HG03565 (cell line): ENCODE measurements at regions not wholly inside any gene's neighbourhood (a gene's known extent, or its start where the extent isn't known, plus 50 kb on each side); places are given as distances from the start of the nearest gene placed in this dataset.

Source experiments
- ATAC-seq: cut with Tn5 transposase; IDR thresholded peaks from one replicate; pipeline ENCODE4 v1.9.1; 2021; ENCODE audit warnings: mild to moderate bottlenecking, moderate library complexity; ENCODE audit not compliant: unreplicated experiment

- no peak for ATAC-seq
These were observed 510.7 kb downstream of the RIT2 start for GRCh38 chr18:42604820-42605219.

- ATAC-seq = no peak
These were observed 508.5 kb downstream of the RIT2 start for GRCh38 chr18:42606886-42607495.

GRCh38 chr18:42611134-42611533 lies 504.4 kb downstream of the RIT2 start:
- ATAC-seq = no peak

GRCh38 chr18:42614619-42615293 lies 500.7 kb downstream of the RIT2 start:
- no peak for ATAC-seq

GRCh38 chr18:42617221-42617620 lies 498.3 kb downstream of the RIT2 start:
- no peak for ATAC-seq

- no peak for ATAC-seq
These were observed 495.7 kb downstream of the RIT2 start for GRCh38 chr18:42619771-42620170.

- ATAC-seq = no peak
These were observed 494.8 kb downstream of the RIT2 start for GRCh38 chr18:42620657-42621056.

- ATAC-seq = no peak
These were observed 491.6 kb downstream of the RIT2 start for GRCh38 chr18:42623935-42624334.

GRCh38 chr18:42632801-42633200 lies 482.7 kb downstream of the RIT2 start:
- ATAC-seq = no peak

GRCh38 chr18:42635378-42636048 lies 480.0 kb downstream of the RIT2 start:
- no peak for ATAC-seq

GRCh38 chr18:42636309-42636708 lies 479.2 kb downstream of the RIT2 start:
- ATAC-seq = no peak

GRCh38 chr18:42640160-42640559 lies 475.3 kb downstream of the RIT2 start:
- ATAC-seq = no peak

GRCh38 chr18:42641996-42642395 lies 473.5 kb downstream of the RIT2 start:
- no peak for ATAC-seq

GRCh38 chr18:42644729-42645131 lies 470.8 kb downstream of the RIT2 start:
- ATAC-seq = no peak

- ATAC-seq = no peak
These were observed 466.0 kb downstream of the RIT2 start for GRCh38 chr18:42649331-42650035.

GRCh38 chr18:42654556-42654955 lies 460.9 kb downstream of the RIT2 start:
- ATAC-seq = no peak

- ATAC-seq = no peak
These were observed 457.9 kb downstream of the RIT2 start for GRCh38 chr18:42657551-42657950.

GRCh38 chr18:42658171-42658570 lies 457.3 kb downstream of the RIT2 start:
- ATAC-seq = no peak

GRCh38 chr18:42659187-42659586 lies 456.3 kb downstream of the RIT2 start:
- ATAC-seq = no peak

- ATAC-seq = no peak
These were observed 444.6 kb downstream of the RIT2 start for GRCh38 chr18:42670860-42671259.

- no peak for ATAC-seq
These were observed 439.7 kb downstream of the RIT2 start for GRCh38 chr18:42675810-42676209.

- no peak for ATAC-seq
These were observed 432.4 kb downstream of the RIT2 start for GRCh38 chr18:42683094-42683493.
